ENCODE measurements at regions not wholly inside any gene's neighbourhood (a gene's known extent, or its start where the extent isn't known, plus 50 kb on each side); places are given as distances from the start of the nearest gene placed in this dataset.

GRCh38 chr13:62846302-62846701 lies 1430.7 kb upstream of the PCDH20 start:
- Histone ChIP-seq H3K9me3 (no peaks in the 10 kb centered on the region), H3K4me3 (no peak overlapping the region), H3K4me1 (no peaks in the 10 kb centered on the region), H3K36me3 (ENCODE audit: insufficient read depth in 1 of 2, low read depth in 1 of 2) (no peaks in the 10 kb centered on the region), H3K27ac (no peak overlapping the region), H3K27me3 (ENCODE audit: insufficient read depth in 3 of 3, low read length in 2 of 3) (no peaks in the 10 kb centered on the region)
- DNase-seq (no peak), ATAC-seq (no peak)
- intact Hi-C loops (cut with DNase I) = no loop called here
- TF ChIP-seq CTCF (IDR thresholded peaks at IDR 0.05) = no peak
- WGBS, 3 donors = 80 to 91% (median 86%) methylated on average over 2 of the region's 2 CpGs

- DNase-seq (no peak), ATAC-seq (no peak)
- Histone ChIP-seq H3K9me3 (no peaks in the 10 kb centered on the region), H3K27me3 (ENCODE audit: insufficient read depth in 3 of 3, low read length in 2 of 3) (no peaks in the 10 kb centered on the region), H3K4me3 (no peak overlapping the region), H3K36me3 (ENCODE audit: insufficient read depth in 1 of 2, low read depth in 1 of 2) (no peaks in the 10 kb centered on the region), H3K4me1 (no peaks in the 10 kb centered on the region), H3K27ac (no peak overlapping the region)
- TF ChIP-seq CTCF (IDR thresholded peaks at IDR 0.05) = no peak
- intact Hi-C loops (cut with DNase I) = no loop called here
- 83 to 92% (median 90%) methylated on average over 1 of the region's 1 CpG for WGBS, 3 donors
Measured at GRCh38 chr13:62839338-62839737, 1423.7 kb upstream of the PCDH20 start.

GRCh38 chr13:62838929-62839328 lies 1423.3 kb upstream of the PCDH20 start:
- Histone ChIP-seq H3K27ac (no peak overlapping the region), H3K9me3 (no peaks in the 10 kb centered on the region), H3K27me3 (ENCODE audit: insufficient read depth in 3 of 3, low read length in 2 of 3) (no peaks in the 10 kb centered on the region), H3K36me3 (ENCODE audit: insufficient read depth in 1 of 2, low read depth in 1 of 2) (no peaks in the 10 kb centered on the region), H3K4me3 (no peak overlapping the region), H3K4me1 (no peaks in the 10 kb centered on the region)
- intact Hi-C loops (cut with DNase I) = no loop called here
- TF ChIP-seq CTCF (IDR thresholded peaks at IDR 0.05) = no peak
- ATAC-seq (no peak), DNase-seq (no peak)

- WGBS, 3 donors = 42 to 54% (median 46%) methylated on average over 2 of the region's 2 CpGs
- Histone ChIP-seq H3K4me3 (no peak overlapping the region), H3K36me3 (ENCODE audit: insufficient read depth in 1 of 2, low read depth in 1 of 2) (no peaks in the 10 kb centered on the region), H3K27me3 (ENCODE audit: insufficient read depth in 3 of 3, low read length in 2 of 3) (no peaks in the 10 kb centered on the region), H3K4me1 (no peaks in the 10 kb centered on the region), H3K9me3 (no peaks in the 10 kb centered on the region), H3K27ac (no peak overlapping the region)
- no peak for TF ChIP-seq CTCF (IDR thresholded peaks at IDR 0.05)
- no peak for ATAC-seq
- DNase-seq = no peak
- intact Hi-C loops (cut with DNase I) = no loop called here
Measured at GRCh38 chr13:62837895-62838294, 1422.2 kb upstream of the PCDH20 start.

GRCh38 chr13:62829486-62829885 lies 1413.8 kb upstream of the PCDH20 start:
- Histone ChIP-seq H3K4me1 (no peaks in the 10 kb centered on the region), H3K9me3 (no peaks in the 10 kb centered on the region), H3K27me3 (ENCODE audit: insufficient read depth in 3 of 3, low read length in 2 of 3) (no peaks in the 10 kb centered on the region), H3K36me3 (ENCODE audit: insufficient read depth in 1 of 2, low read depth in 1 of 2) (no peaks in the 10 kb centered on the region), H3K27ac (no peak overlapping the region), H3K4me3 (no peak overlapping the region)
- DNase-seq (no peak), ATAC-seq (no peak)
- intact Hi-C loops (cut with DNase I) = no loop called here
- TF ChIP-seq CTCF (IDR thresholded peaks at IDR 0.05) = no peak
- WGBS, 3 donors = 78 to 87% (median 83%) methylated on average over 2 of the region's 2 CpGs

Measured in psoas muscle (tissue), 7 donors.